Adrenal gland (tissue), 5 donors: ENCODE measurements at regions not wholly inside any gene's neighbourhood (a gene's known extent, or its start where the extent isn't known, plus 50 kb on each side); places are given as distances from the start of the nearest gene placed in this dataset.

Source experiments
- CTCF ChIP-seq, 6 experiments: fragments of 450-650 bp in 4 of 6; fragments of 200-600 bp in 2 of 6; sonication (generic) in 1 of 6; IDR thresholded peaks; 1 replicate in 5 of 6; 2 replicates in 1 of 6; pipeline versions ENCODE4 v1.5.1 to v1.8.0; 2016 to 2021; ENCODE audit warnings: antibody characterized with exemption in 6 of 6, mild to moderate bottlenecking in 2 of 6, moderate library complexity in 1 of 6
- POLR2A ChIP-seq, 2 donors: fragments of 450-650 bp; IDR thresholded peaks; one replicate each; pipeline ENCODE4 v1.6.1; 2017; ENCODE audit warnings: antibody characterized with exemption in 2 of 2, mild to moderate bottlenecking in 2 of 2, moderate library complexity in 1 of 2
- donor health status: DM: no; HTN: no; CAD: no.

GRCh38 chr21:43275421-43276211, 106.8 kb downstream of the CRYAA start:
- TF ChIP-seq CTCF (IDR thresholded peaks at IDR 0.05) (no peak), POLR2A (IDR thresholded peaks at IDR 0.05) (no peak)
